Dendritic cell treated with granulocyte-macrophage colony-stimulating factor and Interleukin-4, amounts not matched to agents 40 ng/mL and 50 ng/mL, for 4 days (primary cell): ENCODE measurements at regions not wholly inside any gene's neighbourhood (a gene's known extent, or its start where the extent isn't known, plus 50 kb on each side); places are given as distances from the start of the nearest gene placed in this dataset.

Experiments used
- H3K27ac Mint-ChIP-seq: one replicate; pipeline ENCODE4 v1.8.0; 2022; ENCODE audit warnings: mild to moderate bottlenecking, mixed read lengths
- H3K27me3 Mint-ChIP-seq: one replicate; pipeline ENCODE4 v1.8.0; 2022; ENCODE audit warnings: mild to moderate bottlenecking, mixed read lengths
- H3K36me3 Mint-ChIP-seq: one replicate; pipeline ENCODE4 v1.8.0; 2022; ENCODE audit warnings: low read depth, mixed read lengths
- H3K4me1 Mint-ChIP-seq: one replicate; pipeline ENCODE4 v1.8.0; 2022; ENCODE audit warnings: low read depth, mixed read lengths
- H3K4me3 Mint-ChIP-seq: one replicate; pipeline ENCODE4 v1.8.0; 2022; ENCODE audit warnings: mild to moderate bottlenecking, moderate library complexity, mixed read lengths
- H3K9me3 Mint-ChIP-seq: one replicate; pipeline ENCODE4 v1.8.0; 2022; ENCODE audit warnings: mixed read lengths
- intact Hi-C: fragments of 100-400 bp; cut with micrococcal nuclease; formaldehyde crosslinking; loops from one replicate; pipeline ENCODE4 v1.15.0; 2022

DNA sequence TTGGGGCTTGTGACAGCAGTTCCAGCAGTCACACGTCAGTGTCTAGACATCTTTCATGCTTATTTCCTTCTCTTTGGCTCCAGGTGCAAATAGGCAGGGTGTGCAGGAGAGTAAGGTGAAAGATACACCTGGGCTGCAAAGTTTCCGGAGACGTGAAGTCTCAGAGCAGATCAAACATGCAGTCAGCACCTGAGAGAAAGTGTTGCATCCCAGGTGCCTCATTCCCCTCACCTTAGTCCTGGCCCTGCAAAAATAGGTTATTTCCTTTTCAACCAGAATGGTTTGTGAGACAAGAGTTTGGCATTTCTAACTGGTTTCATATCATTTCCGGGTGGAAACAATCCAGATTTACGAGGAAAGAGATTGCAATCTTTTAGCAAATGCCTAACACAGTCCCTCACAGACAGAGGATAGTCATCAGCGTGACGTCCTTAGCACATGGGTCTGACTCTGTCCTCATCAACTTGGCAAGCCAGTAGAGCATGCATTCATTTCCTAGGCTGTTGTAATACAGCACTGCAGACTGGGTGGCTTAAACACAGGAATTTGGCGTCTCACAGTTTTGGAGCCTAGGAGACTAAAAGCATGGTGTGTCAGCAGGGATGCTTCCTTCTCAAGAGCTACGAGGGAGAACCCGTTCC lies 58.2 kb upstream of the ARRDC4 start:
- intact Hi-C loops = loop anchor here (5.0 kb wide), 1 partner anchor 525 kb away; no protein-coding TSS in a partner anchor
- H3K36me3 Mint-ChIP-seq = no peaks in the 10 kb centered on the region
- peaks cover 9% of the 10 kb centered on the region for H3K4me1 Mint-ChIP-seq
- no peak overlapping the region for H3K4me3 Mint-ChIP-seq
- H3K9me3 Mint-ChIP-seq = no peaks in the 10 kb centered on the region
- H3K27me3 Mint-ChIP-seq = peaks cover 47% of the 10 kb centered on the region
- H3K27ac Mint-ChIP-seq = no peak overlapping the region

DNA sequence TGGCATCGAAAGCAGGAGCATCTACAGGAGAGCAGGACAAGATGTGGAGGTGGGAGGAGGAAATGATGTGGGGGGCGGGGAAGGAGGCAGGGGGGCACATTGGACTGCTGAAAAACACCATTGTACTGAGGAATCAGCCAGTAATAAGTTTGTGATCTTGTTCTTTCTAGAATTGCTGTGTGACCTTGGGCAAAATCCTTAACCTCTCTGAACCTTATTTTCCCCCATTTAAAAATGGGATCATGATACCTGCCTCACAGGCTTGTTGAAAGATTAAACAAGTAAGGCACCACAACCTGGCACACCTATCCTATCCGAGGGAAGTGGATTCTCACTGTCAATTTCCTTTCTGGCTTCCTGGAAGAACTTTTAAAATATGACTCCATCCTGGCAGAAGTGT lies 56.9 kb upstream of the ARRDC4 start:
- H3K4me1 Mint-ChIP-seq = peaks cover 9% of the 10 kb centered on the region
- H3K27ac Mint-ChIP-seq = no peak overlapping the region
- H3K4me3 Mint-ChIP-seq = no peak overlapping the region
- intact Hi-C loops = loop anchor here (5.0 kb wide), 1 partner anchor 524 kb away; no protein-coding TSS in a partner anchor
- H3K9me3 Mint-ChIP-seq = no peaks in the 10 kb centered on the region
- H3K27me3 Mint-ChIP-seq = peaks cover 52% of the 10 kb centered on the region
- H3K36me3 Mint-ChIP-seq = no peaks in the 10 kb centered on the region

DNA sequence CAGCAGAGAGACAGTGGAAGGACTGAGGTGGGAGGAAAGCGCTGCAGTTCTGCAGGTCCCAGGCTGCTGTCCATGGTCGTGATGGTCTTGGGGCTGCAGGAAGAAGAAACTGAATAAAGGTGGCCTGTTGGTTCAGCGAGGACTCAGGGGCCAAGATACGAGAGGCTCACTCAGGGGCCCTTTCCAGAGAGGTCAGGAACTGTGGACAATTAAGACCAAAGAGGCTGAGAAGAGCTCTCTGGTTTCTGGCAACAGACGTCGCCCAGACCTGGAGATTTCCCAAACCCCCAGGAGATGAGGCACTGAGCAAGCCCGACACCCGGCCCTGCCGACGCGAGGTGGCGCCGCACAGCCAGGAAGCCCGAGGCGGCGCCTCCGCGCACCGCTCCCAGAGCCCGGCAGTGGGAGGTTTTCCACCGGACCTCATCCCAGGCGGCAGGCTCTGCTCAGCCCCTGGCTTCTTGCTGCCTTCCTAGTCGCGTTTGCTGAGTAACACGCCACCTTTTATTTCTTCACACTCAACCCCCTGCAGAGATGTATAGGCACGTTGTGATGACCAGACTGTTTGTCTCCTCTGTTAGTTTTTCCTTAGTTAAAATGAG lies 56.4 kb upstream of the ARRDC4 start:
- no peak overlapping the region for H3K27ac Mint-ChIP-seq
- no peaks in the 10 kb centered on the region for H3K36me3 Mint-ChIP-seq
- peaks cover 53% of the 10 kb centered on the region for H3K27me3 Mint-ChIP-seq
- H3K4me1 Mint-ChIP-seq = peaks cover 9% of the 10 kb centered on the region
- no peaks in the 10 kb centered on the region for H3K9me3 Mint-ChIP-seq
- intact Hi-C loops = loop anchor here (1.0 to 5.0 kb wide), 2 partner anchors 274 to 523 kb away; no protein-coding TSS in a partner anchor
- H3K4me3 Mint-ChIP-seq = no peak overlapping the region

DNA sequence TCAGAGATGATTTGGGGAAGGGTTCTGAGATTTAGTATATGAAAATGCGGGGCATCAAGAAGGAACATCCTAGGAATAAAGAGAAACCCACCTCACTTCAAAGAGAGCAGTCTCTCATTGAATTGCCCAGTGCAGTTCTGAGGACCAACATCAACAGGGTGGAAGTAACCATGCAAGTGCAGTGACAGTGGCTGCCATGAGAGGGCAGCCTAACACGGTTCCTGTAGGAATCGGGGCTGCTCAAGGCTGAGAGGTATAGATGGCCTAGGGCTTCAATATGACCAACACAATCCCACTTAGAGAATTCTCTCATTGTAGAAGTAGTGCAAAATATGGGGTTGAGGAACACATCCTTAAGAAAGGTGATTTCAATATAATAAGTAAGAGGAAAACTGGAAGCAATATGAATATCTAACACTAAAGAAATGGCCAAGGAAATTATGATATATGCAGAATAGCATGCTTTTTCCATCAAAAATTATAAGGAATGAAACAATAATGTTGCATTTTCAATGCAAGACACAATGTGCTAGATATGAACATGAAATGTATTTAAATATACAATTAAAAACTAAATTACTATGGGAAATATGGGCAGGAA lies 51.1 kb upstream of the ARRDC4 start:
- H3K4me3 Mint-ChIP-seq = no peak overlapping the region
- H3K36me3 Mint-ChIP-seq = no peaks in the 10 kb centered on the region
- peaks cover 36% of the 10 kb centered on the region for H3K27me3 Mint-ChIP-seq
- H3K4me1 Mint-ChIP-seq = peaks cover 20% of the 10 kb centered on the region
- H3K27ac Mint-ChIP-seq = no peak overlapping the region
- intact Hi-C loops = loop anchor here (1.0 to 5.0 kb wide), 2 partner anchors 176 to 383 kb away; no protein-coding TSS in a partner anchor
- no peaks in the 10 kb centered on the region for H3K9me3 Mint-ChIP-seq
